ENCODE measurements at regions not wholly inside any gene's neighbourhood (a gene's known extent, or its start where the extent isn't known, plus 50 kb on each side); places are given as distances from the start of the nearest gene placed in this dataset.

GRCh38 chr10:28781296-28781695 lies 104.0 kb downstream of the BAMBI start:
- no peak for DNase-seq (ENCODE audit: low read depth in 4 of 4, low spot score in 3 of 4)

- peak in 1 of 4 donors; percentile 39 for DNase-seq (ENCODE audit: low read depth in 4 of 4, low spot score in 3 of 4)
These were observed 105.8 kb downstream of the BAMBI start for GRCh38 chr10:28783087-28783486.

GRCh38 chr10:28785018-28785417 lies 107.7 kb downstream of the BAMBI start:
- no peak for DNase-seq (ENCODE audit: low read depth in 4 of 4, low spot score in 3 of 4)

GRCh38 chr10:28788252-28788651 lies 110.9 kb downstream of the BAMBI start:
- no peak for DNase-seq (ENCODE audit: low read depth in 4 of 4, low spot score in 3 of 4)

GRCh38 chr10:28788762-28789161 lies 111.4 kb downstream of the BAMBI start:
- DNase-seq (ENCODE audit: low read depth in 4 of 4, low spot score in 3 of 4), result no peak

GRCh38 chr10:28790146-28790545 lies 112.8 kb downstream of the BAMBI start:
- no peak for DNase-seq (ENCODE audit: low read depth in 4 of 4, low spot score in 3 of 4)

- no peak for DNase-seq (ENCODE audit: low read depth in 4 of 4, low spot score in 3 of 4)
These were observed 116.2 kb downstream of the BAMBI start for GRCh38 chr10:28793482-28793881.

GRCh38 chr10:28794986-28795385 lies 117.7 kb downstream of the BAMBI start:
- no peak for DNase-seq (ENCODE audit: low read depth in 4 of 4, low spot score in 3 of 4)

- DNase-seq (ENCODE audit: low read depth in 4 of 4, low spot score in 3 of 4), result no peak
These were observed 119.5 kb downstream of the BAMBI start for GRCh38 chr10:28796606-28797512.

- no peak for DNase-seq (ENCODE audit: low read depth in 4 of 4, low spot score in 3 of 4)
These were observed 120.6 kb downstream of the BAMBI start for GRCh38 chr10:28797904-28798371.

- DNase-seq (ENCODE audit: low read depth in 4 of 4, low spot score in 3 of 4), result no peak
These were observed 121.2 kb downstream of the BAMBI start for GRCh38 chr10:28798428-28798955.

- DNase-seq (ENCODE audit: low read depth in 4 of 4, low spot score in 3 of 4), result no peak
These were observed 121.6 kb downstream of the BAMBI start for GRCh38 chr10:28798964-28799363.

- no peak for DNase-seq (ENCODE audit: low read depth in 4 of 4, low spot score in 3 of 4)
These were observed 122.8 kb downstream of the BAMBI start for GRCh38 chr10:28800144-28800543.

GRCh38 chr10:28801247-28801646 lies 123.9 kb downstream of the BAMBI start:
- DNase-seq (ENCODE audit: low read depth in 4 of 4, low spot score in 3 of 4), result no peak

- no peak for DNase-seq (ENCODE audit: low read depth in 4 of 4, low spot score in 3 of 4)
These were observed 124.5 kb downstream of the BAMBI start for GRCh38 chr10:28801869-28802268.

GRCh38 chr10:28805390-28805789 lies 128.1 kb downstream of the BAMBI start:
- DNase-seq (ENCODE audit: low read depth in 4 of 4, low spot score in 3 of 4), result no peak

- peak in 1 of 4 donors; percentile 29 for DNase-seq (ENCODE audit: low read depth in 4 of 4, low spot score in 3 of 4)
These were observed 129.2 kb downstream of the BAMBI start for GRCh38 chr10:28806488-28806941.

- peak in 2 of 4 donors; percentile 24 to 48 for DNase-seq (ENCODE audit: low read depth in 4 of 4, low spot score in 3 of 4)
These were observed 129.8 kb downstream of the BAMBI start for GRCh38 chr10:28806951-28807759.

- DNase-seq (ENCODE audit: low read depth in 4 of 4, low spot score in 3 of 4), result peak in 1 of 4 donors; percentile 51
These were observed 130.7 kb downstream of the BAMBI start for GRCh38 chr10:28807760-28808613.

GRCh38 chr10:28808693-28809092 lies 131.4 kb downstream of the BAMBI start:
- DNase-seq (ENCODE audit: low read depth in 4 of 4, low spot score in 3 of 4), result no peak

All from left renal pelvis (tissue), 4 donors.